GM19193 (cell line): ENCODE measurements at regions not wholly inside any gene's neighbourhood (a gene's known extent, or its start where the extent isn't known, plus 50 kb on each side); places are given as distances from the start of the nearest gene placed in this dataset.

Experiments
- POLR2A ChIP-seq: IDR thresholded peaks from 4 replicates; pipeline ENCODE4 v1.6.1; 2011; ENCODE audit not compliant: insufficient read depth, insufficient read length; ENCODE audit errors: extremely low read depth

DNA sequence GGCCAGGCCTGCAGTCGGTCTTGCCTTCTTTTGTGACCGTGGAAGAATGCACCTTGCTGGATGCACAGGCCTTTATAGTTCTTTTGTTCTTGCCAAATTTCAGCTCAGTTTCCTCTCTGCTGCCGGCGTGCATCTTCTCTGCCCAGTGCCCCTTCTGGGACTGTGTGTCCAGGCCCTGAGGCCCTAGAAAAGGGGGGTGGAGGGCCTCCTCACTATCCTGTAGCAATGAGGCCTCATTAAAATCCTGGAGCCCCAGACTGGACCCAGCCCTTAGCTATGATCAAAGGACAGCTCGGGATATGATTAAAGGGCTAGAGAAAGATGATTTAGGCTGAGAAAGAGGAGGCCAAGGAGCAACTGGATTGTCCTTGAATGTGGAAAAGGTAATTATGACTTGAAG is 229.8 kb downstream of the SEC14L1 start:
- TF ChIP-seq POLR2A: no peak

GRCh38 chr17:77371117-77371887 is 230.5 kb downstream of the SEC14L1 start:
- TF ChIP-seq POLR2A: no peak

DNA sequence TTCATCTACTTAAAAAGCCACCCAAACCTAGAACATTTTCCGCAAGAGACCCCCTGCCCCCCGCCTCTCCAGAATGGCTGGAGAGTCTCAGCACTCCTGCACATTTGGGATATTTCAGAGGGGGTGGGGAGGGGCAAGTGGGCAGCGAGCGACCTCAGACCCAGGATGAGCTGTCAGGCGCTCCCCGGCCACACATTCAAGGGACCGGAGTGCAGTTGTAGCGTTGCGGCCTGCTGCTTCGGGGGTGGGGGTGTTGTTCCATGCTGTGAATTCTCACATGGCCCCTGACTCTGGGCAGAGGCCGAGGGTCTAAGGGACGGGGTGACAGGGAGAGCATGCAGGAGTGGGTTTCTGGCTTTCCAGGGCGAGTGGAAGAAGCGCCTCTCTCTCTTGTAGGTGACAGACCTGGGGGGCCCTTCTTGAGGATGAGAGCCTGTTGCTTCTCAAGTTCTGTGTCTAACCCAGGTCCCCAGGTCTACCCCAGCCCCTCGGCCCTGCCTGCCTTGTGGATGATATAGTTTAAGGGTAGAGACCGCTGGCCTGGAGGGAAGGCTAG is 231.2 kb downstream of the SEC14L1 start:
- no peak for TF ChIP-seq POLR2A

DNA sequence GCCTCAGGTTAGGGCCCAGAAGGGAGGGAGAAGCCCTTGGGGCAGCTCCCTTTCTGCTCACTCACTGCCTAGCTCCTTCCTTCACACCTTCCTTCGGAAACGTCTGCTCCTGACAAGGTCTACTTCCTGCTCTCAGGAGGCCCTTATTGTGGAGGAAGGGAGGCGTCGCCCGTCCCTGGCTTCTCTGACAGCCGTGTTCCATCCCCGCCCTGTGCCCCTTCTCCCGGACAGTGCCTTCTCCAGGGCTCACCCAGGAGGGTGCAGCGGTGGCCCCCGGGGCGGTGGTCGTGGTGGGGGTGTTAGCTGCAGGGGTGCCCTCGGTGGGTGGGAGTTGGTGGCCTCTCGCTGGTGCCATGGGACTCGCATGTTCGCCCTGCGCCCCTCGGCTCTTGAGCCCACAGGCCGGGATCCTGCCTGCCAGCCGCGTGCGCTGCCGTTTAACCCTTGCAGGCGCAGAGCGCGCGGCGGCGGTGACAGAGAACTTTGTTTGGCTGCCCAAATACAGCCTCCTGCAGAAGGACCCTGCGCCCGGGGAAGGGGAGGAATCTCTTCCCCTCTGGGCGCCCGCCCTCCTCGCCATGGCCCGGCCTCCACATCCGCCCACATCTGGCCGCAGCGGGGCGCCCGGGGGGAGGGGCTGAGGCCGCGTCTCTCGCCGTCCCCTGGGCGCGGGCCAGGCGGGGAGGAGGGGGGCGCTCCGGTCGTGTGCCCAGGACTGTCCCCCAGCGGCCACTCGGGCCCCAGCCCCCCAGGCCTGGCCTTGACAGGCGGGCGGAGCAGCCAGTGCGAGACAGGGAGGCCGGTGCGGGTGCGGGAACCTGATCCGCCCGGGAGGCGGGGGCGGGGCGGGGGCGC is 231.9 kb downstream of the SEC14L1 start:
- no peak for TF ChIP-seq POLR2A

- no peak for TF ChIP-seq POLR2A
These were observed 232.8 kb downstream of the SEC14L1 start for GRCh38 chr17:77373299-77374169.

GRCh38 chr17:77374170-77374936 is 233.6 kb downstream of the SEC14L1 start:
- TF ChIP-seq POLR2A: no peak

GRCh38 chr17:77375108-77375916 is 234.5 kb downstream of the SEC14L1 start:
- no peak for TF ChIP-seq POLR2A

- no peak for TF ChIP-seq POLR2A
These were observed 235.3 kb downstream of the SEC14L1 start for GRCh38 chr17:77375917-77376651.

DNA sequence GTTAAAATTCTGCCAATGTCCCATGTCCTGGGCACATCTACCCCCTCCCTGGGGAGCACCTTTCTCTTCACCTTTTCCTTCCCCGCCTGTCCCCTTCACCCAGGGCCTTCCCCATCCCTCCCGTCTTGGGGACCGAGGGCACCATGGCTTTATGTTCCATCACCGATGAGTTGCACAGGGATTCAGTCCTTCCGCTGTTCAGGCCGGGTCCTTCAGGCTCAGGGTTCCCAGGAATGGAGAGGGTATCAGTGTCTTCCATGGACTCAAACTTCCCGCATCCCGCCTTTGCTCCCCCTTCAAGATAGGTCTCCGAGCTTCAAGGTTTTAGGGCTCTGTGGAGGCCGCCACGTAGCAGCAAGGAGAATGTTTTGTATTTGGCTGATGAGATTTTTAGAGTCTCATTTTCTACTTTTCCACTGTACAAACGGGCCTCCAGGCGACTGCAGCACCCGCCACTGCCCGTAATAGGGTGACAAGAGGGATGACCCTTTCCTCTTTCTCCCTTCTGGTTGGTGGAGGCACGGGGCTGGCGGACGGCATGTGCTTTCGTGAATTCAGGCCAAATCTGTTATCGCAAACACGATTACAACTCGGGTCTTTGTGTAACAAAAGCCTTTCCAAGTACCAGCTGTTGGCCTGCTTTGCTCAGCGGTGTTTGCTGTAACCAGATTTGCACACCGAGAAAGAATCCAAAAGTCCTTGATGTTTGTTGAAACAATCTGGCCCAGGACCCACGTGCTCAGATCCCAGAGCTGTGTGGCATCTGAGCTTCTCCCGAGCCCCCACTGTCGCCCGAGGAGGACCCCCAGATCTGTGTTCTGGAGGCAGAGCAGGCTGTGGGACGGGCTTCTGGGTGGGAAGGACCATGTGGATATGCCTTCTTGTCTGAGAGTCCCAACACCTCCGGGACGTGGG is 236.3 kb downstream of the SEC14L1 start:
- no peak for TF ChIP-seq POLR2A

GRCh38 chr17:77377710-77378235 is 237.0 kb downstream of the SEC14L1 start:
- TF ChIP-seq POLR2A: no peak

- TF ChIP-seq POLR2A: no peak
These were observed 237.7 kb downstream of the SEC14L1 start for GRCh38 chr17:77378318-77379064.

DNA sequence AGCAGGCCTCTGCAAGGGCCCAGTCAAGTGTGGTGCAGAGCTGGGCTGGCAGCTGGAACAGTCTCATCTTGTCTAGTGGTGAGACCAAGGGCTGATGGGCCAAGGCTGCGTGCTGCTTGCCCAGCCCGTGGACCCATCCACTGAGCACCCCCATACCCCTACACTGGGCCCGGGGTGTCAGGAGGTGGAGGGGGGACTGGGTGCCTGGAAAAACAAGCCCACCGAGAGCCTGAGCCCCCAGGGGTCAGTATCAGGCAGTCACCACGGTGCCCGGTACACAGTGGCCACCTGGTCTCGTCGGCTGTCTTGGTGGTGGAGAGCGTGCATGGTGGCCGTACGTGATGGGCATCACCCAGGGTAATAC is 238.3 kb downstream of the SEC14L1 start:
- TF ChIP-seq POLR2A: no peak
